Stomach (tissue), 4 donors: ENCODE measurements at regions not wholly inside any gene's neighbourhood (a gene's known extent, or its start where the extent isn't known, plus 50 kb on each side); places are given as distances from the start of the nearest gene placed in this dataset.

ENCODE experiments used
- CTCF ChIP-seq, 7 experiments: fragments of 450-650 bp in 4 of 7; fragments of 200-600 bp in 3 of 7; sonication (generic) in 3 of 7; IDR thresholded peaks; one replicate each; pipeline ENCODE4 v1.5.1; 2016 to 2019; ENCODE audit warnings: antibody characterized with exemption in 7 of 7, control low read depth in 2 of 7, mild to moderate bottlenecking in 1 of 7
- EP300 ChIP-seq: sonication (generic); formaldehyde crosslinking; IDR thresholded peaks from one replicate; pipeline ENCODE4 v1.6.1; 2017; ENCODE audit warnings: antibody characterized with exemption

- no peak for TF ChIP-seq CTCF (IDR thresholded peaks at IDR 0.05)
- TF ChIP-seq EP300 = no peak
Measured at GRCh38 chr10:130487566-130487965, 351.4 kb downstream of the GLRX3 start.
